Skeletal muscle tissue (tissue), 3 donors: ENCODE measurements at regions not wholly inside any gene's neighbourhood (a gene's known extent, or its start where the extent isn't known, plus 50 kb on each side); places are given as distances from the start of the nearest gene placed in this dataset.

Experiments used
- H3K27ac ChIP-seq: one replicate; pipeline ENCODE4 v1.7.0; 2013; ENCODE audit warnings: mild to moderate bottlenecking, low read depth, low read length, inconsistent platforms
- H3K27me3 ChIP-seq, 3 donors: one replicate each; pipeline ENCODE4 v1.7.0; 2013; ENCODE audit warnings: low read length in 3 of 3; ENCODE audit not compliant: control insufficient read depth in 3 of 3, insufficient read depth in 3 of 3
- H3K36me3 ChIP-seq, 3 donors: one replicate each; pipeline ENCODE4 v1.7.0; 2013; ENCODE audit warnings: low read length in 3 of 3; ENCODE audit not compliant: control insufficient read depth in 3 of 3, insufficient read depth in 3 of 3
- H3K4me1 ChIP-seq, 3 donors: one replicate each; pipeline ENCODE4 v1.7.0; 2013; ENCODE audit warnings: low read length in 3 of 3, mild to moderate bottlenecking in 3 of 3; ENCODE audit not compliant: control insufficient read depth in 3 of 3, insufficient read depth in 3 of 3
- H3K4me3 ChIP-seq, 3 donors: one replicate each; pipeline ENCODE4 v1.7.0; 2013; ENCODE audit warnings: low read length in 3 of 3
- H3K9ac ChIP-seq, 3 donors: one replicate each; pipeline ENCODE4 v1.7.0; 2013; ENCODE audit warnings: low read length in 3 of 3, mild to moderate bottlenecking in 3 of 3, moderate library complexity in 2 of 3, low read depth in 1 of 3
- H3K9me3 ChIP-seq, 3 donors: one replicate each; pipeline ENCODE4 v1.7.0; 2013; ENCODE audit warnings: low read length in 3 of 3; ENCODE audit not compliant: control insufficient read depth in 3 of 3
- donor health status: Osteomylitis.

DNA sequence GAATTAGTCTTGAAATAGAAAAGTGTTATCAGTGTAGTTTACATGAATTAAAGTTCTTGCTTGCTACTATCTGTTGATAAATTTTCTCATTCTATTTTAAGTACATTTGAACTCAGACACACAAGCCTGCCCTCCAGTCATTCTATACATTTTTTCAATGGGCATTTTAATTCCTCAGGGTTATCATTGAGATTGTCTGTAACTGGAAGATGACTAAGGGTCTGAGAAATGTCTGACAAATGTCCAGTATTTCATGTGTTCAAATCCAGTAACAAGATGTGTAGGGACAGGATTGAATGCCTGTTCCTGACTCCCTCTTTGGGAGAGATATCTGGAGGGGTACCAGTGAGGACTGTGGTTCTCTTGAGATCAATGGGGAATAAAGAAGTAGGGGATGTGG lies 223.9 kb upstream of the ADAMTSL1 start:
- Histone ChIP-seq H3K9ac (no peak overlapping the region), H3K4me1 (no peaks in the 10 kb centered on the region), H3K27ac (no peak overlapping the region), H3K9me3 (no peaks in the 10 kb centered on the region), H3K4me3 (no peak overlapping the region), H3K36me3 (no peaks in the 10 kb centered on the region), H3K27me3 (no peaks in the 10 kb centered on the region)

DNA sequence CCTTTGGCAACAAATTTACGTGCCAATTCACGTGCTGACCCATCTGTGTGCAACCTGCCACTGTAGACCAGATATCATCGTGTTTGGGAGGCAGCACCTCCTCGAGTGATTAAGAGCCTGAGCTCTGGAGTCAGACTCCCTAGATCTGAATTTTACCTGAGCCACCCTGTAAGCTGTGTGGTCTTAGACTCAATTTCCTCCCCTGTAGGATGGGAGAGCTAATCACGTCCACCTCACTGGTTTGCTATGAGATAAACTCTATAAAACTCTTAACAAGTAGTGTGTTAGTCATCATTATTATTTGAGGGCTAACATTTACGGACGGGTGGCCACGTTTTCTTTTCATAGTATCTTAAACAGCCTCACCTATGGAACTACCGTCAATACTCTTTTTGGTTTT lies 220.0 kb upstream of the ADAMTSL1 start:
- H3K36me3 ChIP-seq = no peaks in the 10 kb centered on the region
- no peaks in the 10 kb centered on the region for H3K27me3 ChIP-seq
- H3K4me1 ChIP-seq = no peaks in the 10 kb centered on the region
- no peak overlapping the region for H3K9ac ChIP-seq
- no peak overlapping the region for H3K27ac ChIP-seq
- no peaks in the 10 kb centered on the region for H3K9me3 ChIP-seq
- no peak overlapping the region for H3K4me3 ChIP-seq

- no peaks in the 10 kb centered on the region for H3K27me3 ChIP-seq
- no peaks in the 10 kb centered on the region for H3K9me3 ChIP-seq
- no peak overlapping the region for H3K4me3 ChIP-seq
- no peak overlapping the region for H3K27ac ChIP-seq
- H3K9ac ChIP-seq = no peak overlapping the region
- no peaks in the 10 kb centered on the region for H3K4me1 ChIP-seq
- no peaks in the 10 kb centered on the region for H3K36me3 ChIP-seq
These were observed 218.8 kb upstream of the ADAMTSL1 start for GRCh38 chr9:18255158-18255629.

DNA sequence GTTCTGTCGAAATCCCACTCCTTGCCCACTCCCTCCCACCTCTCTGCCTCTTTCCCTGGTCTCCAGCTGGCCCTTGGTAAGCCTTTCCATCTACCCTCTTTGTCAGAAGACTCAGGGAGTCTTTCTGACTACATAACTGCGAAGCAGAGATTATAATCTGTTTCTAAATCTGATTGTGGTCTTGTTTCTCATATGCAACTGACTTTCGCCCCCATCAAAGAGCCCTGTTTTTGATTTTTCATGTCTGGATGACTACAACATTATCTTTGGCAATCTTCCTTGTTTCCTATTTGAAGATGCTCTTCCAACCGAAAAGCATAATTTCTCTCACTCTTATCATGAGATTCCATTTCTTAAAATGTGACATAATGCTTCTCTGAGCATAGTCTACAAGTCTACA lies 218.2 kb upstream of the ADAMTSL1 start:
- no peaks in the 10 kb centered on the region for H3K9me3 ChIP-seq
- H3K9ac ChIP-seq = no peak overlapping the region
- H3K27me3 ChIP-seq = no peaks in the 10 kb centered on the region
- no peaks in the 10 kb centered on the region for H3K4me1 ChIP-seq
- no peak overlapping the region for H3K4me3 ChIP-seq
- H3K36me3 ChIP-seq = no peaks in the 10 kb centered on the region
- H3K27ac ChIP-seq = no peak overlapping the region

GRCh38 chr9:18256568-18256967 lies 217.4 kb upstream of the ADAMTSL1 start:
- H3K9ac ChIP-seq = no peak overlapping the region
- H3K36me3 ChIP-seq = no peaks in the 10 kb centered on the region
- no peaks in the 10 kb centered on the region for H3K27me3 ChIP-seq
- no peaks in the 10 kb centered on the region for H3K4me1 ChIP-seq
- no peak overlapping the region for H3K4me3 ChIP-seq
- H3K9me3 ChIP-seq = no peaks in the 10 kb centered on the region
- no peak overlapping the region for H3K27ac ChIP-seq

DNA sequence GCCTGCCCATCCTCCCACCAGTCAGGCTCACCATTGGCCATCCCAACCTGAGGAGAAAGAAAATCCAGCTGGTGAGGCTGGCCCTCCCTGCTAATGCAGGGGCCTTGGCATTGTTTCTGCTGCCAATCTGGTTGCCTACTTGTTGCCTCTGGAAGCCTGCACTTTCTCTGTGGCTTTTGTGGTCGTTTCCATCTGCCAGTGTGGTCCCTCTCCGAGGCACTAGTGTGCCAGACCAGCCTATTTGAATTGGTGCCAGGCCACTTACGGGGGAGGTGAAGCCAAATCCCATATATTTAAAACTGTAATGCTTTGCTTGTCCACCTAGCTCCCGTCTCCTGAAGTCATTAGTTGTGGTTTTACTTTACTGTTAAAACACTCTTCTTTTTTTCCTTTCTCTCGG lies 213.4 kb upstream of the ADAMTSL1 start:
- no peaks in the 10 kb centered on the region for H3K36me3 ChIP-seq
- H3K4me1 ChIP-seq = no peaks in the 10 kb centered on the region
- no peak overlapping the region for H3K4me3 ChIP-seq
- no peaks in the 10 kb centered on the region for H3K9me3 ChIP-seq
- H3K27me3 ChIP-seq = no peaks in the 10 kb centered on the region
- no peak overlapping the region for H3K27ac ChIP-seq
- H3K9ac ChIP-seq = no peak overlapping the region

DNA sequence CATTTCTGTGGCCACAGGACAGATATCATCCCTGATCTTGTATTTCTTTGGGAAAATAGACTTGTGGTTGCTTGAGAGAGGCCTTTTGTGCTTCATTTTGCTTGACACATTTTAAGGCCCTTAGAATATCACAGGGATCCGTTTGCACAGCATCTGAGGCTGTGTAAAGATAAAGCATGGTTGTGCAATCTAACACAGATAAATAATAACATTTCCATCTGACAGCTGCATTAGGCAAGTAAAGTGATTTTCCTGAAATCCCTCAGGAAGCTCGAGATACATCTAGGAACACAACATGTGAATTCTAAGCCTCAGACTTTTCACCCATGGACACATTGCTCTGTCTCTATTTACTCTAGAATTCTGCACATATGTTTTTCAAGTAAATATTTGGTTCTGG lies 212.8 kb upstream of the ADAMTSL1 start:
- Histone ChIP-seq H3K4me1 (no peaks in the 10 kb centered on the region), H3K27ac (no peak overlapping the region), H3K36me3 (no peaks in the 10 kb centered on the region), H3K27me3 (no peaks in the 10 kb centered on the region), H3K9me3 (no peaks in the 10 kb centered on the region), H3K4me3 (no peak overlapping the region), H3K9ac (no peak overlapping the region)

DNA sequence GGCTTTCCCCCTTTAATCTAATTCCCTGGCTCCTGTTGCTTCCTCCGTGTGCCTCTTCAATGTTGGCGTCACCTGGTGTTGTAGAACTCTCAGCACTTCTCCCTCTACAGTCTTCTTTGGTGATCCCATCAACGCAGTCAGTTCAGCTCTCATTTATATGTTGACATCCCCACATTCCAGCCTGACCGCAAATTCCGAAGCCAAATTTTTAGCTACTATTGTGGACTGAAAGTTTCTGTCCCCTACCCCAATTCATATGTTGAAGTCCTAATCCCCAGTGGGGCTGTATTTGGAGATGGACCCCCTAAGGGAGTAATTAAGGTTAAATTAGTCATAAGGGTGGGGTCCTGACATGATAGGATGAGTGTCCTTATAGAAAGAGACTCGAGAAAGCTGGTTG lies 210.6 kb upstream of the ADAMTSL1 start:
- H3K4me3 ChIP-seq = no peak overlapping the region
- no peaks in the 10 kb centered on the region for H3K9me3 ChIP-seq
- H3K36me3 ChIP-seq = no peaks in the 10 kb centered on the region
- no peak overlapping the region for H3K9ac ChIP-seq
- no peak overlapping the region for H3K27ac ChIP-seq
- H3K27me3 ChIP-seq = no peaks in the 10 kb centered on the region
- no peaks in the 10 kb centered on the region for H3K4me1 ChIP-seq

GRCh38 chr9:18268381-18268780 lies 205.6 kb upstream of the ADAMTSL1 start:
- peaks cover 0 to 2% (median 0%) of the 10 kb centered on the region in 3 donors for H3K9me3 ChIP-seq
- H3K4me3 ChIP-seq = no peak overlapping the region
- H3K9ac ChIP-seq = no peak overlapping the region
- no peak overlapping the region for H3K27ac ChIP-seq
- H3K27me3 ChIP-seq = no peaks in the 10 kb centered on the region
- H3K4me1 ChIP-seq = no peaks in the 10 kb centered on the region
- no peaks in the 10 kb centered on the region for H3K36me3 ChIP-seq

GRCh38 chr9:18269561-18269960 lies 204.4 kb upstream of the ADAMTSL1 start:
- H3K4me1 ChIP-seq = no peaks in the 10 kb centered on the region
- peaks cover 0 to 2% (median 0%) of the 10 kb centered on the region in 3 donors for H3K9me3 ChIP-seq
- no peak overlapping the region for H3K9ac ChIP-seq
- no peaks in the 10 kb centered on the region for H3K36me3 ChIP-seq
- no peak overlapping the region for H3K4me3 ChIP-seq
- no peak overlapping the region for H3K27ac ChIP-seq
- no peaks in the 10 kb centered on the region for H3K27me3 ChIP-seq

DNA sequence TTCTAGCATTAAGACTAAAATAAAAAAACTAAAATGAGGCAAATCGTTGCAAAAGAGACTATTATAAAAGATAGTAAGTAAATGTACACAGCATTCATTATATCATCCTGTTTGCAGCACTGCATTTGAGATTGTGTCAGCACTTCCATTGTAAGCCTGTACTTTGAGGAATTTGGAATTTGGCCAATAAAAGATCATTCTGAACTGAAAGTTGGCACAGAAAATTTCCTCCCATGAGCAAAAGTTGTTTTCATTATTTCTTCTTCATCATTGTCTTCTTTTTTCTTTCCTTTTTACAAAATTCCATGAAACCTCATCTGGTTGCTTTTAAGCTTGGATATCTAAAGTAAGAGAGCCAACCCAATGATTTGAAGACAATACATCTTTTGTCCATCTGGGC lies 199.3 kb upstream of the ADAMTSL1 start:
- Histone ChIP-seq H3K9me3 (peaks cover 0 to 2% (median 0%) of the 10 kb centered on the region in 3 donors), H3K36me3 (no peaks in the 10 kb centered on the region), H3K4me1 (no peaks in the 10 kb centered on the region), H3K4me3 (no peak overlapping the region), H3K9ac (no peak overlapping the region), H3K27ac (no peak overlapping the region), H3K27me3 (no peaks in the 10 kb centered on the region)
